ENCODE measurements at regions not wholly inside any gene's neighbourhood (a gene's known extent, or its start where the extent isn't known, plus 50 kb on each side); places are given as distances from the start of the nearest gene placed in this dataset. TPM values are rescaled to one million over a fixed set of nuclear protein-coding genes. Genes with fewer than 3 reads are reported as not detected.

Small RNA genes lying in the stretch of these regions (small RNA-seq; reads per million reads assigned to genes)
- not detected for gene MIR147A (ENCODE audit: insufficient read depth)

Measured in neuronal stem cell (in vitro differentiated cells).